GM21737 (cell line): ENCODE measurements at regions not wholly inside any gene's neighbourhood (a gene's known extent, or its start where the extent isn't known, plus 50 kb on each side); places are given as distances from the start of the nearest gene placed in this dataset.

Experiments used
- ATAC-seq: cut with Tn5 transposase; IDR thresholded peaks from one replicate; pipeline ENCODE4 v1.9.1; 2021; ENCODE audit warnings: mild to moderate bottlenecking, moderate library complexity; ENCODE audit not compliant: unreplicated experiment

- ATAC-seq, result no peak
Measured at GRCh38 chr17:70230850-70231640, 61.7 kb downstream of the KCNJ2 start.

- no peak for ATAC-seq
Measured at GRCh38 chr17:70232466-70232865, 63.1 kb downstream of the KCNJ2 start.

- ATAC-seq, result no peak
Measured at GRCh38 chr17:70235252-70235651, 65.9 kb downstream of the KCNJ2 start.

GRCh38 chr17:70238228-70238627 is 68.9 kb downstream of the KCNJ2 start:
- ATAC-seq, result no peak

- ATAC-seq, result no peak
Measured at GRCh38 chr17:70238646-70239045, 69.3 kb downstream of the KCNJ2 start.

- no peak for ATAC-seq
Measured at GRCh38 chr17:70239391-70239826, 70.1 kb downstream of the KCNJ2 start.

- no peak for ATAC-seq
Measured at GRCh38 chr17:70241071-70241470, 71.7 kb downstream of the KCNJ2 start.

GRCh38 chr17:70242781-70243437 is 73.6 kb downstream of the KCNJ2 start:
- ATAC-seq, result no peak

- no peak for ATAC-seq
Measured at GRCh38 chr17:70251706-70252105, 82.4 kb downstream of the KCNJ2 start.

GRCh38 chr17:70254735-70255460 is 85.6 kb downstream of the KCNJ2 start:
- no peak for ATAC-seq

- ATAC-seq, result no peak
Measured at GRCh38 chr17:70256751-70257150, 87.4 kb downstream of the KCNJ2 start.

- ATAC-seq, result no peak
Measured at GRCh38 chr17:70258465-70258864, 89.1 kb downstream of the KCNJ2 start.

- ATAC-seq, result no peak
Measured at GRCh38 chr17:70259400-70259799, 90.1 kb downstream of the KCNJ2 start.

GRCh38 chr17:70261170-70261569 is 91.8 kb downstream of the KCNJ2 start:
- no peak for ATAC-seq

GRCh38 chr17:70265471-70265870 is 96.1 kb downstream of the KCNJ2 start:
- no peak for ATAC-seq

GRCh38 chr17:70266394-70266793 is 97.1 kb downstream of the KCNJ2 start:
- ATAC-seq, result no peak

- no peak for ATAC-seq
Measured at GRCh38 chr17:70268383-70268782, 99.1 kb downstream of the KCNJ2 start.

- no peak for ATAC-seq
Measured at GRCh38 chr17:70270554-70270953, 101.2 kb downstream of the KCNJ2 start.

- no peak for ATAC-seq
Measured at GRCh38 chr17:70271200-70271599, 101.9 kb downstream of the KCNJ2 start.

- ATAC-seq, result no peak
Measured at GRCh38 chr17:70271672-70272071, 102.3 kb downstream of the KCNJ2 start.

GRCh38 chr17:70274255-70274654 is 104.9 kb downstream of the KCNJ2 start:
- no peak for ATAC-seq

- no peak for ATAC-seq
Measured at GRCh38 chr17:70276906-70277305, 107.6 kb downstream of the KCNJ2 start.
